HG02870 (cell line): ENCODE measurements at regions not wholly inside any gene's neighbourhood (a gene's known extent, or its start where the extent isn't known, plus 50 kb on each side); places are given as distances from the start of the nearest gene placed in this dataset.

Source experiments
- ATAC-seq: cut with Tn5 transposase; IDR thresholded peaks from one replicate; pipeline ENCODE4 v1.9.1; 2021; ENCODE audit warnings: mild to moderate bottlenecking, moderate library complexity; ENCODE audit not compliant: unreplicated experiment

DNA sequence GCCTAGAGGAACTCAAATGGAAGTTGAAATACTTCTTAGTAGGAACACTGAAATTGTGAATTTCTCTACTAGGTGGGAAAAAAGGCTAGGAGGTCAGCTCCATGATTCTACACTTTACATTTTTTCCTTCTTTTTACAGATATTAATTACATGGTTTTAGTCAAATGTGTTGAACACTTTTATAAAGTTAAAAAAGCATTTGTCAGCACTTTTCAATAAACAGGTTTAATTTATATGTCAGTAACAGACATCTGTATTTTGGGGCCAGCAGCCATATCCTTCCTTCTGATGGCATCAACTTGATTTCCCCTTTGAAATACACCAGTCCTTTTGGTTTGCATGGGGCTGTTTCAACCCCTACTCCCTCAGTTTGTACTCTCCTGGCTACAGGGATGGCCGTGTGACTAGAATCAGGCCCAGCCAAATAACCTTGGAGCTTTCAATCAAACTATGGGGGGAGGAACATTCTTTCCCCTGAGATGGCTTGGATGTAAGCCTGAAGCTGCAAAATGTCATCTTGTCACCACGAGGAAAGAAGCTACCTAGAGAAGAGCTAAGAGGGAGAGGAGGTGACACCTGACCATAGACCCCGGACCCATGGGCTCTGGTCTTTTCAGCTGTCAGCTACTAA, 171.0 kb upstream of the NEBL start:
- no peak for ATAC-seq

DNA sequence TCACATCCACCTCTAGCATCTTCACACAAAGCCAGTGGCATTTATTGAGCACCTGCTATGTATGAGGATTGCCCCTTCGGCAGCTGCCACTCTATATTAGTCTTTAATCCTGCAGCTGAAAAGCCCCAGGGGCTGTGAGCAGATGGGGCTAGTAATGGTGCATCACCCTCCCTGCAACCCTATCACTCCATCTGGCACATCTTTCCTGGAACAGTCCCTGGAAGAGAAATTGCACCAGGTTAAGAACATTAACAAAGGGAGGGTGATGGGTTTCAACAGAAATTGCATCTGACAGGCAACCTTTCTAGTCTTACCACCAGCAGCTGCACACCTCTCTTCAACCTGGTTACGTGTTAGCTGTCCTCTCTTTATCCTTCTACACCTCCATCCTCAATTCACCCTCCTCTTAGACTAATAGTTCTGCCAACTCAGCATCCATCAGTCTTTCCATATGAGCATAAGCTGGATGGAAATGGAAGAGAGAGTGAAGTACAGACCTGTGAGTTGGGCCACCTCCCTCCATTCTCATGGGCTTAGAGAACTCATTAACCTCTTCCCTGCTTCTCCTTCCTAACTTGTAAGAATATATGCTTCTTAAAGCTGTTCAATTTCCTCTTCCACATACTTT, 168.6 kb upstream of the NEBL start:
- no peak for ATAC-seq

DNA sequence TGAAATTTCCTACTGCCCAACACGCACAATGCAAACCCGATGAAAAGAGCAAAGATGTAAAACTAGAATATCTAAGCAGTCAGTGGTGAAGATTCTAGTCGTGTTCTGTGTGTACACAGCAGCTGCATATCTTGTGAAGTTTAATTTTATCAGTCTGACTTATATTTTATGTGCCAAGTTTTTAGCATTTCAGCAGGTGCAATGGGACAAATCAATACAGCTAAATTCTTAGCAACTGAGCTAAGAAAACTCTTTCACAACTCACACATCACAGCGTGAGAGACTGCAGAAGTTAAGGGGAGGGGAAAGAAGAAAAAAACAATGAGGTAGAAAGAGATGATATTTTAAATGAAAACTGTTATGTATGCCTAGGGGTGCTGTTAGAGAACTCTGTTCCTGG, 164.9 kb upstream of the NEBL start:
- ATAC-seq = no peak

DNA sequence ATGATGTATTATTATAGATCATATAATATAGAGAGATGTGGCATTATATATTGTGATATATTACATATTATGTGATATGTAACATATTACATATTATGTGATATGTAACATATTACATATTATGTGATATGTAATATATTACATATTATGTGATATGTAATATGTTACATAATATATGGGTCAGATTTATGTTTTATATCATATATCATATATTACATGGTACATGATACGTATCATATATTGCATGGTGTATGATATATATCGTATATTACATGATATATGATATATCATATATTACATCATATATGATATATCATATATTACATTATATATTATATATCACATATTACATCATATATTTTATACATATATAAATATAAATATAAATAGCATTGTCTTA, 164.1 kb upstream of the NEBL start:
- no peak for ATAC-seq

DNA sequence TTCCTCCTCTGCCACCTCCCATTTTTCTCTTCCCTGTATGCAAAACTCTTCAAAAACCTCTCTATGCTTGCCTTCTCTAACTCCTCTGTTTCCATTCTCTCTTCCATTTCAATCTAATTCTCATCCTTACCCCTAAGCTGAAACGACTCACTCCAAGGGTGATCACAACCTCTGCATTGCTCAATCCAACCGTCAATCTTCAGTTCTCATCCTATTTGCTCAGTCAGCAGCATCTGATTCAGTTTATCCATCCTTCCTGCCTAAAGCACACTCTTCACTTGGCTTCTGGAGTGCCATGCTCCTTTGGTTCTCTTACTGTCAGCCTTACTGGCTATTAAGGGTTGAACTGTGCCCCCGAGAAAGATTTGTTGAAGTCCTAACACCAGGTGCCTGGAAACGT, 163.5 kb upstream of the NEBL start:
- no peak for ATAC-seq

DNA sequence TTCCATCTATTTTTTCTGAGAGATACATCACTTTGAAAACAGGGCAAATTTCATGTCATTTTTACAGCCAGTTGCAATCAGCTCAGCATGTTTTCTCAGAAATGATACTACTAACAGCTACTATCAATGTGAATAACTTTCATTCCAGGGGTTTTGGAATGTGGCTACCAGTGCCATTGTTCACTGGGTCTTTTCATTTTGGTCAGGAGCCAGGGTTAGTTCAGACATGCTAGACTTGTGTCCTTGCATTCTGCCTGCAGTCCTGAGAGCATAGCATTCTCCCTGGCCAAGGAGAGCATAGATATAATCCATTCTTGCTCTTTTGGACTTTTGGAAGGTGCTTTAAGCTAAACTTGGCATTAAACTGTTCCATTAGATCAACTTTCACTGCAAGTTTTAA, 160.9 kb upstream of the NEBL start:
- no peak for ATAC-seq

DNA sequence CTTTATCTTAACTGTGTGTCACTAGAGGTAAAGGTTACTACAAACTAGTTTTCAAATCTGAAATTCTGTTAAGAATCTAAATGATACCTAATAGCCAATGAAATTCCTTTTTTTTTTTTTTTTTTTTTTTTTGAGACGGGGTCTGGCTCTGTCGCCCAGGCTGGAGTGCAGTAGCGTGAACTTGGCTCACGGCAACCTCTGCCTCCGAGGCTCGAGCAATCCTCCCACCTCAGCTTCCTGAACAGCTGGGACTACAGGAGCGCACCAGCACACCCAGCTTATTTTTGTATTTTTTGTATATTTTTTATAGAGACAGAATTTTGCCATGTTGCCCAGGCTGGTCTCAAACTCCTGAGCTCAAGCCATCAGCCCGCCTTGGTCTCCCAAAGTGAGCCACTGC, 160.3 kb upstream of the NEBL start:
- no peak for ATAC-seq

DNA sequence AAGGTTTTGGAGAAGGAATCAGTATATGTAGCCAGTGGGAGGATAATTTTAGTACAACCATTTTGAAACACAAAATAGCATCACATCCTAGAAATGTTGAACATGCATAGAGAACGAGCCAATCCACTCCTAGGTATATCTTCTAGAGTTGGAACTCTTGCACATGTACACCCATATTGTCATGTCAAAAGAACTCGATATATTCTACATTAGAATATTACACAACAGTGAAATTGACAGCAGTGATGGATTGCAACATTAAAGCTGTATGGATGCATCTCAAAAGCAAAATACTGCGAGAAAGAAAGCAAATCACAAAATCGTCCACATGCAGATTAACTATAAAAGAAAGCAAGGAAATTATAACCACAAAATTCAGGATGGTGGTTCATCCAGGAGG, 159.3 kb upstream of the NEBL start:
- no peak for ATAC-seq

DNA sequence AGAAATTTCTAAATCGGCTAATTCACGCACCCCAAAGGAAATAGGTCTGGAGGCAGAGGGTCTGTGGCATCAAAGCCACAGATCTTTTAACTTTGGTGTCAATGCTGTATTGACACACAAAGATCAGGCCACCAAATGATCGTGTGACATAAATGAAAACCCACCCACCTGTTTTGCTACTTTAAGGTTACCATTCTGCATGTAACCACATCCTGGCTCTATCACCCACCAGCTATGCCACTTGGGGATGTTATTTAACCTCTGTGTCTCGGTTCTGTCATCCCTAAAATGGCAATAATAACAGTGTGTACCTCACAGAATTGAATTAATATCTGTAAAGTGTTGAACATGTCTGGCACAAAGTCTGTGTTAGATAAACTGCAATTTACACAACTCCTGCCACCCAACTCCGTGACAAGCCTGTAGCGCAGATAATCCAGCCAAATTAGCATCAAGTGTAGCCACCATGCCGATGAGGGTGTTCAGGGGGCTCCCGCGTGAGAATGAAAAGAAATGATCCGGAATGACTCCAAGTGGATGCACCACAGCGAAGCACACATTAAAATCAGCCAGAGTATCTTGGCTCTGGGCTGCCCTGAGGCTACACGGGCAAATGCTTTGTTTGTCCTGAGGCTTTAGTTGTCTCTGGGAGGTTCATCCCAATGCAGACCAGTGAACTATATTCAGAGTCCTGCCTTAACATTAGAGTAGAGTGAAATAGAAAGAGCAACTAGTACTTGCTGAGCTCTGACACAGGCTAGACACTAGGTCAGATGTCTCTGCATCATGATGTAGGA, 158.4 kb upstream of the NEBL start:
- no peak for ATAC-seq

DNA sequence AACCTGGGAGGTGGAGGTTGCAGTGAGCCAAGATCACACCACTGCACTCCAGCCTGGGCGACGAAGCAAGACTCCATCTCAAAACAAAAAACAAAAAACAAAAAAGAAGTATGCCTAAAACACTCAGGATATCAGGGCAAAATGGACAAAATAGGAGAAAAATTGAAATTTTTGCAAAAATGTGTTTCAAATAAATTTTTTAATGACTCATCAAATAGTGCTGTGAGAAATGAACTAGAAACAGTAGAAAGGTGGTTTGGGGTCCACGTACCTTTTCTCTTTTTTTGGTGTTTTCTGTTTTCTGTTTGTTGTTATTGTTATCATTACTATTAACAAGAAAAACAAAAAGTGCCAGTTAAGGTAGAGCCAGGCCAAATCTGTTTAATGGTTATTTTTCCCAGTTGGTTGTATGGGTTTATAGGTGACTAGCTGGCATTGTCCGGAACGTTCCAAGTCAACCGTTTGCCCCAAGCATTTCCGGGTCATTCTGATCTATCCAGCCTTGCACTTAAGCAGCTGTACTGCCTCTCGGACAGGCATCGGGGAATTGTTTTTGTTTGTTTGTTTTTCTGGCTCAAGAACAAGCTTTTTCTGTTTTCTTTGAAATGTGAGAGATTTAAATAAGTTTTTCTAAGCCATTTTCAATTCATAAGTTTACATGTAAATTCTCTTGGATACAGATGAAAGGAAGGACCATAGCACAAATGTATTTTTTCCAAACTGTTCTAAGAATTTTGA, 157.0 kb upstream of the NEBL start:
- ATAC-seq = no peak

DNA sequence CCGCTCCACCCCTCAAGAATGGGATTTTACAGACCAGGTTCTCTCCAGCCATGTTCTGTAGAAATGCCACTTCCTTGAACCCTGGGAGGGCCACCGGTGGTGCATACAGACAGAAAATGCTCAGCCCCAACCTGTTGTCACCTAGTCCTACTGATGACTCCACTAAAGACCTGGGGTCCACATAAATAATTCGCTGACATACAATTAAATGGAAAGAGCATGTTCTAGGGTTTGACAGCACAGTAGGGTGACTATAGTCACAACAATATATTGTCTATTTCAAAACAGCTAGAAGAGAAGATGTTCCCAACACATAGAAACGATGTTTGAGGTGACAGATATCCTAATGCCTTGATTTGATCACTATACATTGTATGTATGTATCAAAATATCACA, 155.6 kb upstream of the NEBL start:
- no peak for ATAC-seq

DNA sequence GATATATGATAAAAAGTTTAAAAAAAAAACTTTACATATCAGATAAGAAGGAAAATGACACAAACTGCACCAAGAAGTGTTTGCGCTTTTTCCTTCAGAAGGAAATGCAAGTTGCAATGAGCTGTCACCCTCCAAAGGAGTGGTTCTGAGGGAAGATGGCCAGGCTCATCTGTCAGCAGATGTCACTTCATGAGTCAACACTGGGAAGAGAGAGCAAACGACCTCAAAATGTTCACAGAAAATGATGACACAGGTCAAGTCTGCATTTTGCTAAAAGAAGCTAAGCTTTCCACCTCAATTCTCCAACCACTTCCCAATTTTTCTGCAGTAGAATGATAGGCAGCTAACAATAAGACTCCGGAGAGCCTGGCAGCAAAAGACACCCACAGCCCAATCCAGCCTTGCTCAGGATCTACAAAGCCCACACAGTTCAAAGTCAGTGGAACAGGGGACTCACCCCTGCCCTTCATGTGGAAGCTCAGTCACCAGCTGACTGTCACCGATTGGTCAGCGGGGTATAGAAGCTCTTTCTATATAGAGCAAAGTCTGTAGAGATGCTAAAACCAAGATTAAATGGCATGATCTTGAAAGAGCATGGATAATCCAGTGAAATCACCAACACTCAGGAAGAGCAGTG, 155.1 kb upstream of the NEBL start:
- no peak for ATAC-seq

DNA sequence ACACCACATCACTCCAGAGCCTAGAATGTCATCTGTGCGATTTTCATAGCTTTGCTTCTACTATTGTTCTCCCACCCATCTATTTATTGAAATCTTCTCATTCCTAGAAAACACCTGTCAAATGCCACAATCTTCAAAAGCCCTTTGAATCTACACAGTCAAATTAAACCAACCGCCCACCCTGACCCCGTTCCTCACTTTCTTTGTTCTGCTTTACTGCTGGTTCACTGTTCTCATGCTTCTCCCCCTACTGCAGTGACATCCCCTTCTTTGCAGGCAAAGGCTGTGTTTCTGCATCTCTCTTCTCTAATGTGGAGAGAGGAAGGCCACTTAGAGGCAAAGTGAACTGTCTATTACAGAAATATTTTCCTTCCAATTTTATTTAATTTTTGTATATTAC, 152.4 kb upstream of the NEBL start:
- ATAC-seq = no peak

DNA sequence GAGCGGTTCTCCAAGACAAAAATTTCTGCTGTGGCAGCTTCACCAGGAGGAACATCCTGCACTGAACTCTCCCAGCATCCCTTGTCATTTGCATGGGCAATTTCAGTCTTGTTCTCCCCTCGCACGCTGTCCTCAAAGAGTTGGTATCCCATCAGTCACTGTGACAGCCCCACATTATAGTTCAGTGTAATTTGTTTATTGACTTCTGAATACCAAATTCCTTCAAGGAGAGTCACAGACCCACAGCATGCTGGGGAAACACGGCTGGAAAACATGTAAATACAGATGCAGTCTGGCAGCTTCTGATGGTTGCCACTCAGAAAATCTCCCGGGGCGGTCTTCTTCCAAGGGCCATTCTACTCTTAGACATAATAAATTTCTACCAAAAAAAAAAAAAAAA, 151.0 kb upstream of the NEBL start:
- no peak for ATAC-seq

DNA sequence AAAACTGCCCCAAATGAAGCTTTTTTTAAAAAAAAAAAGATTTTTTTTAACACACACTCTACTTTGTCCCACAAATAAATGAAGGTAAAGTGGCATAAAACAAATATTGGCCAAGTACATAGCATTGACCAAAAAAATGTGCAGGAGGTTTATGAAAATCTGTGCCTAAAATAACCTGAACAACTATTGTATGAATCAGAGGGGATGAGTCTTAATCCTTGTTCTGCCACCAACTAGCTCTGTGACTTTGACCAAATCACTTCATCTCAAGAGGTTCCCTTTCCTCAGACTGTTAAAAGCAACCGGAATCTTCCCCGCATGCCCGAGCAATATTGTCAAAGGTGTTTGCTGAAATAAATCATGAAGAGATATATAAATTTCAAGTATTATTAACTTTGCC, 150.4 kb upstream of the NEBL start:
- no peak for ATAC-seq

DNA sequence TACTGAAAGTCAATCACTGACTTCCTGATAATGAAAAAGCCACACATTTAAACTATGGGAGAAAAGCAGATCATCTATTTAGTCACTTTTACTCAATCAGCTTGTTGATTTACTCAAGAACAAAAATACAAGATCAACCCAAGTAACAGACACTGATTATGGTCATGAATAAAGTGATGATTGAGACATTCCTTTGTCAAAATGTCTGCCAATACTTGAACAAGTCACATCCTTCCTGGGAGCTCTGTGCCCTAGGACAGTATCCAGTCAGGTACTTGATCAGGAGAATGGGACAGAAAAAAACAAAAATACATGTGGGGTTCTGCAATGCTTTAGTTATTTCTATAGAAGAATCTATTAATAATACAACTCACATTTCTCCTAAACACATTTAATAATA, 150.0 kb upstream of the NEBL start:
- no peak for ATAC-seq

DNA sequence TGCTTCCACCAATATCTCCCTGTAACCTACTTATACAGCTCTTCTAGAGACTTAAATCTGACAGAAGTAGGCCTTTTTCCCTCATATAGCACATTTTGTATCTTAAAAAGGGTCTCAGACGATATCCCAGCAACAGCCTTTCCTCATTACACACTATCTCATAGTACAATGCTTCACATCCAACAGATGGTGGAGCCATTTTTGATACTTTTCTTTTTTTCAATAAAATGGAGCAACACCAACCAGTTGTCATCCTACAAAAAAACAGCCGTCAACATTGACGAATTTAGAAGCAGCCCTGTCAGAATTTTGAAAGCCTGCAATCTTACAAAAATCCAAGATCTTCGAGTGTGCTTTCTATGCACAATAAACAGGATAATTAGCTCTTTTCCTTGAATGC, 145.9 kb upstream of the NEBL start:
- no peak for ATAC-seq

DNA sequence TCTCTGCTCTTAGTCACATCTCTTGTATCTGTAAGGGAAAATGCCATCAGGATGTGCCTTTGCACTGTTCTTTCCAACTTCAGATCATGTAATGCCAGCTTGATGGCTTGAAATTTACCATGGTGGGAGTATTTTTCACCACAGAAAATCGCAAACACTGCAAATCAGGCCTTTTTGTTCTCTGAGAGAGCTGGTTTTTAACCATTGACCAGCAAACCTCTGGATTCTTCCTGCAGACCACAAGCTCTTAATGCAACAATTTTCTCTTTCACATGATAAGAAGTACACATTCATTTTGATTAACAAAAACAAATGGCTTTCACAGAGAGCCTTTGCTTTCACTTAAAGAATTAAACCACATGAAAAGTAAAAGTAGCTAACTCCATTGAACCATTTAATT, 145.4 kb upstream of the NEBL start:
- no peak for ATAC-seq

DNA sequence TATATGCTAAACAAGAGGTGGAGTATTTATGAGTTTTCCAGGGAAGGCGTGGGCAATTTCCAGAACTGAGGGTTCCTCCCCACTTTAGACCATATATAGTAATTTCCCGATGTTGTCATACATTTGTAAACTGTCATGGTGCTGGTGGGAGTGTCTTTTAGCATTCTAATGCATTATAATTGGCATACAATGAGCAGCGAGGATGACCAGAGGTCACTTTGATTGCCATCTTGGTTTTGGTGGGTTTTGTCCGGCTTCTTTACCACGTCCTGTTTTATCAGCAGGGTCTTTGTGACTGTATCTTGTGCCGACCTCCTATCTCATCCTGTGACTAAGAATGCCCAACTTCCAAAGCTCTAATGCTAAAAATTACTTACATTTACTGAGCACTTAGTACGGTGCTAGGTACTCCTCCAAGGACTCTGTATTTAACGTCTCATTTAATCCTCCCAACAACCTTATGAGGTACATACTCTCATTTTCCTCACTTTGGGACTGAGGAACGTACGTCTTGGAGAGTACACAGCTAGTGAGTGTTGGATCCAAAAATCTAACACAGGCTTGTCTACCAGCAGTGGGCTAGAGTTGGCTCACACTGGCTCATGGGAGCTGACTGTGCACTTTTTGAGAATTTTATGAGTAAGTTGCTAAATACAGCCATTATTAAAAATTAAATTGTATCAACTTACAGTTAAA, 144.8 kb upstream of the NEBL start:
- no peak for ATAC-seq

DNA sequence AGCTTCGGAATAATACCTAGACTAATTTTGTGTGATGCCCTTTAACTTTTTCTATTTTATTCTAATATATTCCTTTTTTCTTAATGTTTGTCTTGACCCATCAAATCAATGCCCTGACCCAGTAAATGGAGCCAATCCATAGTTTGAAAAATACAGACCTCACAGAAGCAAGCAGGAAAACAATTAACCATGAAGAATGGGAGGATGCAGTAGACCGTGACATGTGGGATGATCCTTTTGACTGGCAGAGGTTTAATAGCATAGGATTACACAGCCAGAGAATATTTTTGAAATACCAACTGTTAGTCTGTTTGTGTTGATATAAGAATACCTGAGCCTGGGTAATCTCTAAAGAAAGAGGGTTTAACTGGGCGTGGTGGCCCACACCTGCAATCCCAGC, 142.6 kb upstream of the NEBL start:
- ATAC-seq = no peak

DNA sequence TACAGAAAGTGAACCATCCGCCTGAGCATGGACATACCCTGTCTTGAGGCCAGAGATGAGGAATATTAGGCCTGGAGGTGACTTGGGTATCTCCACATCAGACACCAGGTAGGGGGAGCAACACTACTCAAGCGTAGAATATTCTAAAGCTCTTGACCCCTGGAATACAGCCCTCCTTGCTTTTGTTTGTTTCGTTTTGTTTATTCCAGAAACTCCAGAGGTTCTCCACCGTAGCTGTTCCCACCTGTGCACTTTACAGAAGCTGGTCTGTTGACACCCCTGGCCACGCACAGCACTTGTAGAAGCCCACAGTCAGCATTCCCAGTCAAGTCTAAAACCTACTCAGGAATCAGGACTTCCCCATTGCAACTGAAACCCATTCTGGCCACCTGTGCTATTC, 139.6 kb upstream of the NEBL start:
- ATAC-seq = no peak
